Common myeloid progenitor, CD34-positive (primary cell): ENCODE measurements at regions not wholly inside any gene's neighbourhood (a gene's known extent, or its start where the extent isn't known, plus 50 kb on each side); places are given as distances from the start of the nearest gene placed in this dataset.

Source experiments
- CTCF ChIA-PET: fragments of 350-600 bp; sonication (Branson Sonifier 250); formaldehyde crosslinking; loops from one replicate; lab custom pipeline; 2021; ENCODE audit warnings: antibody characterized with exemption; lab: Charles Lee
- POLR2A ChIA-PET: fragments of 350-600 bp; sonication (Branson Sonifier 250); formaldehyde crosslinking; loops from one replicate; lab custom pipeline; 2021; ENCODE audit warnings: antibody characterized with exemption; lab: Charles Lee
- DNase-seq, 3 donors: peaks; one replicate each; pipeline versions ENCODE4 v3.0.0 to v3.0.0-alpha.2; 2013
- H3K27ac ChIP-seq, 2 experiments: 1 replicate in 1 of 2; 2 replicates in 1 of 2; pipeline ENCODE4 v1.7.0; 2013; ENCODE audit warnings: inconsistent platforms in 2 of 2, low read length in 2 of 2, mild to moderate bottlenecking in 2 of 2, low read depth in 1 of 2, moderate library complexity in 1 of 2; ENCODE audit not compliant: severe bottlenecking in 2 of 2, insufficient read depth in 1 of 2, poor library complexity in 1 of 2
- H3K27me3 ChIP-seq, 5 experiments: replicated peaks in 2 of 5; 1 replicate in 3 of 5; 2 replicates in 2 of 5; pipeline versions ENCODE4 v1.6.1 to v1.7.0; 2013; ENCODE audit warnings: low read length in 4 of 5, mild to moderate bottlenecking in 2 of 5, moderate library complexity in 2 of 5, inconsistent platforms in 1 of 5; ENCODE audit not compliant: insufficient read depth in 5 of 5, control insufficient read depth in 4 of 5
- H3K36me3 ChIP-seq, 4 experiments: 1 replicate in 2 of 4; 2 replicates in 2 of 4; pipeline versions ENCODE4 v1.6.1 to v1.7.0; 2013; ENCODE audit warnings: low read length in 3 of 4, control low read depth in 1 of 4, mild to moderate bottlenecking in 1 of 4; ENCODE audit not compliant: control insufficient read depth in 4 of 4, insufficient read depth in 4 of 4
- H3K4me1 ChIP-seq, 4 experiments: 1 replicate in 3 of 4; 2 replicates in 1 of 4; pipeline versions ENCODE4 v1.6.1 to v1.7.1; 2013; ENCODE audit warnings: low read length in 3 of 4, mild to moderate bottlenecking in 3 of 4, control low read depth in 1 of 4, inconsistent platforms in 1 of 4, moderate library complexity in 1 of 4; ENCODE audit not compliant: control insufficient read depth in 4 of 4, insufficient read depth in 4 of 4; ENCODE audit errors: control extremely low read depth in 1 of 4
- H3K4me3 ChIP-seq, 7 experiments: 1 replicate in 4 of 7; 2 replicates in 3 of 7; pipeline versions ENCODE4 v1.5.1 to v1.7.0; 2013; ENCODE audit warnings: mild to moderate bottlenecking in 7 of 7, low read length in 6 of 7, moderate library complexity in 6 of 7, inconsistent platforms in 2 of 7, low read depth in 2 of 7, control low read depth in 1 of 7; ENCODE audit not compliant: insufficient read depth in 4 of 7, control insufficient read depth in 1 of 7; ENCODE audit errors: extremely low read depth in 1 of 7
- H3K9me3 ChIP-seq, 5 experiments: 1 replicate in 4 of 5; 2 replicates in 1 of 5; pipeline versions ENCODE4 v1.6.1 to v1.7.1; 2013; ENCODE audit warnings: low read length in 4 of 5, mild to moderate bottlenecking in 2 of 5, inconsistent platforms in 1 of 5, low read depth in 1 of 5, moderate library complexity in 1 of 5; ENCODE audit not compliant: control insufficient read depth in 4 of 5, insufficient read depth in 2 of 5; ENCODE audit errors: control extremely low read depth in 1 of 5
- WGBS: methylation state at CpG from one replicate; pipeline ENCODE4 v1.1.5; 2013; ENCODE audit not compliant: insufficient coverage; 5-methylcytosine and 5-hydroxymethylcytosine counted together

DNA sequence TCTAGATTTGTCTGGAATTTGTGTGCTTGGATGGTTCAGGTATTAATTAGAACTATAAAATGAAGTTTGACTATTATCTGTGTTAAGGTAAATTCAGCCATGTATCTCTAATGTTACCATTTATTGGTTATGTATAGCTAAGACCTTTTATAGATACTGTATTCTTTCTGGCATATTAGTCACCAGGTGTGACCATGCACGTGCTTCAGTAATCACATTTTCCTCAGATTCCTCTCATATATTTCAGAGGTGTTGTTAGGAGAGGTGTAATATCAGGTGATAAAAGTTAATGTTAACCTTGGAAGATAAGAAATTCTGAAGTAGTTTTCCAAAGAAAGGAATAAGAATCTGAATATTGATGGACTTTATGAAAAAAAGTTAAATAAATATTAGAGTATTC is 194.5 kb upstream of the KHDRBS2 start:
- CTCF ChIA-PET: no interaction called here
- Histone ChIP-seq H3K36me3 (no peaks in the 10 kb centered on the region), H3K4me1 (no peaks in the 10 kb centered on the region), H3K9me3 (no peaks in the 10 kb centered on the region), H3K27me3 (no peaks in the 10 kb centered on the region), H3K27ac (no peak overlapping the region), H3K4me3 (no peak overlapping the region)
- WGBS: no CpG with 5 or more reads among the region's 1 CpG
- POLR2A ChIA-PET: no interaction called here
- DNase-seq: no peak

DNA sequence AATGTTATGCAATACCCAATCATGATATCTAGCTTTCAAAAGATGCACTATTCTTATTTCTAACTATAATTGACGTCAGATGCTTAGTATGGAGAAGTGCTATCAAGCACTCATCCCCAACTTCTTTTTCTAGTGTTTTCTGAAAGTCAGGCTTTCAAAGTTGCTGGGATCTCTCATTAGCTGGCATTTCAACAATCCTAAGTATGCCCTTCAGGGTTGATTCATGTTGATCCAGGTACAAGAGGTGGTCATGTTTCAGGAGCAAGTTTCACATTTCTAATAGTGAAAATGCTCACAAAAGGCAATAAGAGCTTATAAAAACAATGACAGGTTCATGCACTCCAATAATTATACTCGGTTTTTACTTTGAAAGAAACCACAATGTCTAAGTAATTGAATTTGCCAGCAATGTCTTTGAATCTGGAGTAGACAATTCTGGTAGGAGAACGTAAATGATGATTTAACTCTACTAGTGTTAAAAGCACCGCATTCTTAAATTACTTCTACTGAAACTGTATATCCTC is 193.7 kb upstream of the KHDRBS2 start:
- Histone ChIP-seq H3K27ac (no peak overlapping the region), H3K4me3 (no peak overlapping the region), H3K4me1 (no peaks in the 10 kb centered on the region), H3K27me3 (no peaks in the 10 kb centered on the region), H3K9me3 (no peaks in the 10 kb centered on the region), H3K36me3 (no peaks in the 10 kb centered on the region)
- WGBS: 88% methylated on average over 1 of the region's 4 CpGs
- ChIA-PET POLR2A (no interaction called here), CTCF (no interaction called here)
- no peak for DNase-seq

DNA sequence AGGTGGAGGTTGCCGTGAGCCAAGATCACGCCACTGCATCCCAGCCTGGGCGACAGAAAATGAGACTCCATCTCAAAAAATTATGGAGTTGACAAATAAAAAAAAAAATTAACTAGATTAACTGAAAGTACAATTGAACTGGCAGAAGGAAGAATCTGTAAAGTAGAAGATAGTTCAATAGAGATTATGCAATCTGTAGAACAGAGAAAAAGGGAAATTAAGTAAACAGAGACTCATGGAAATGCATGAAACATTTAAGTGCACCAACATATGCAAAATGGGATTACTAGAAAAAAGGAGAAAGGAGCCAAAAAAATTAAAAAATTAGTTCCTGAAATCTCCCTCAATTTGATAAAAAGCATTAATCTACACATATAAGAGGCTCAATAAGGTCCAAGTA is 188.8 kb upstream of the KHDRBS2 start:
- Histone ChIP-seq H3K9me3 (no peaks in the 10 kb centered on the region), H3K4me1 (no peaks in the 10 kb centered on the region), H3K27ac (no peak overlapping the region), H3K36me3 (no peaks in the 10 kb centered on the region), H3K27me3 (no peaks in the 10 kb centered on the region), H3K4me3 (no peak overlapping the region)
- CTCF ChIA-PET: no interaction called here
- WGBS: no CpG with 5 or more reads among the region's 3 CpGs
- POLR2A ChIA-PET: no interaction called here
- DNase-seq: no peak

GRCh38 chr6:62466607-62467006 is 180.6 kb upstream of the KHDRBS2 start:
- H3K36me3 ChIP-seq: no peaks in the 10 kb centered on the region
- ChIA-PET POLR2A (no interaction called here), CTCF (no interaction called here)
- no peak overlapping the region for H3K27ac ChIP-seq
- WGBS: 90% methylated on average over 2 of the region's 2 CpGs
- no peaks in the 10 kb centered on the region for H3K27me3 ChIP-seq
- H3K4me1 ChIP-seq: peaks cover 0 to 7% (median under 1%) of the 10 kb centered on the region in 4 experiments
- H3K9me3 ChIP-seq: no peaks in the 10 kb centered on the region
- no peak for DNase-seq
- H3K4me3 ChIP-seq: no peak overlapping the region

GRCh38 chr6:62465206-62465605 is 179.2 kb upstream of the KHDRBS2 start:
- Histone ChIP-seq H3K27ac (no peak overlapping the region), H3K4me3 (no peak overlapping the region), H3K4me1 (peaks cover 0 to 7% (median under 1%) of the 10 kb centered on the region in 4 experiments), H3K36me3 (no peaks in the 10 kb centered on the region), H3K9me3 (no peaks in the 10 kb centered on the region), H3K27me3 (no peaks in the 10 kb centered on the region)
- DNase-seq: peak; percentile 42 to 78 (median 69)
- WGBS: no CpG with 5 or more reads among the region's 2 CpGs
- ChIA-PET POLR2A (no interaction called here), CTCF (no interaction called here)

DNA sequence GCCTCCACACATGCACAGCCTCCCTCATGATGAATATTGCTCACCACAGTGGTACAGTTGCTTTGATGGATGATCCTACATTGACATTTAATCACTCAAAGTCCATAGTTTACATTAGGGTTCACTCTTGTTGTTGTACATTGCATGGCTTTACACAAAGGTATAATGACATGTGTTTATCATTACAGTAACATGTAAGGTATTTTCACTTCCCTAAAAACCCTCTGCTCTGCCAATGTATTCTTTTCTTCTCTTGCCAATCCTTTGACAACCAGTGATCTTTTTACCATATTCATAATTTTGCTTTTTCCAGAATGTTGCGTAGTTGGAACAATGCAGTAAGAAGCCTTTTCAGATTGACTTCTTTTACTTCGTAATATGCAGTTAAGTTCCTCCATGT is 166.6 kb upstream of the KHDRBS2 start:
- no peaks in the 10 kb centered on the region for H3K36me3 ChIP-seq
- ChIA-PET POLR2A (no interaction called here), CTCF (no interaction called here)
- WGBS: no CpG with 5 or more reads among the region's 2 CpGs
- no peaks in the 10 kb centered on the region for H3K27me3 ChIP-seq
- H3K27ac ChIP-seq: no peak overlapping the region
- no peak for DNase-seq
- H3K4me1 ChIP-seq: no peaks in the 10 kb centered on the region
- H3K9me3 ChIP-seq: no peaks in the 10 kb centered on the region
- H3K4me3 ChIP-seq: no peak overlapping the region

DNA sequence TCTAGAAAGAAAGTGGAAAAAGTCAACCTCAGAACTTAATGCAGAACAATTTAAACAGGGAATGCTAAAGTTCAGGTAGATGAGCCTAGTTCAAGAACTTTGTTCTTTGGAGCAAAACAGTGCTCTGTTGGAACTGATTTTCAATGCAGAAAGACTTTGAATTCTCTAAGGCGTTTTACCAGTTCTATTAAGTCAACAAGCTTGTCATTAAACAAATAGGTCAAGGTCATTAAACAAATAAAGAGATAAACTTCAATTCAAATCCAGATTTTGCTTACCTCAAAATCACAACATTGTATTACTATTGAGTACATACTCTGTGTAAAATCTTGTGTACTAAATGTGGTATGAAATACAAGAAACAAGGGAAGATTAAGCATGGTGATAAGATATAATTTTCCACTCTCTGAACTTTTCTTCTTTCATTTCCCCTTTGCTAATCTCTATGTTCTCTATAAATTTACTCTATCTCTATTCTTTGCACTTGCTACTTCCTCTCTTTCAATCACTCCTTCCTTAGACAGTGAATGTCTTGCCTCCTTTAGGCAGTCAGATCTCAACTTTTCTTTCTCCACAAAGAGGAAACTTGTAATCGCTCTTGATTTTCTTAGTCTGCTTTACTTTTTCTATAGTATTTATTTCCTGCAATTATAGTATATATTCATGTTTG is 160.8 kb upstream of the KHDRBS2 start:
- Histone ChIP-seq H3K27ac (no peak overlapping the region), H3K4me1 (no peaks in the 10 kb centered on the region), H3K9me3 (no peaks in the 10 kb centered on the region), H3K4me3 (no peak overlapping the region), H3K36me3 (no peaks in the 10 kb centered on the region), H3K27me3 (no peaks in the 10 kb centered on the region)
- POLR2A ChIA-PET: no interaction called here
- no CpG with 5 or more reads among the region's 2 CpGs for WGBS
- DNase-seq: no peak
- CTCF ChIA-PET: no interaction called here
